Left lobe of liver (tissue), 2 donors: ENCODE measurements at regions not wholly inside any gene's neighbourhood (a gene's known extent, or its start where the extent isn't known, plus 50 kb on each side); places are given as distances from the start of the nearest gene placed in this dataset.
"Not testable (repeated sequence)": the region's sequence is repeated elsewhere in the genome, so short reads cannot be mapped to it uniquely, and the experiment has no call there.

Experiments used
- ATAC-seq: fragments of 200-7000 bp; cut with Tn5 transposase; one replicate; pipeline ENCODE4 v1.9.1; 2020; ENCODE audit warnings: mild to moderate bottlenecking, moderate library complexity
- DNase-seq: peaks from one replicate; pipeline ENCODE4 v3.0.0-alpha.2; 2020; ENCODE audit warnings: low spot score
- donor health status: DM: no; HTN: no; CAD: no; lungs with moderate emphysema.
- donor health status: DM: no; HTN: yes; CAD: no.

- DNase-seq (no peak), ATAC-seq (no peak)
Observed at GRCh38 chr4:34921391-34921790, 1322.9 kb downstream of the ARAP2 start.

DNA sequence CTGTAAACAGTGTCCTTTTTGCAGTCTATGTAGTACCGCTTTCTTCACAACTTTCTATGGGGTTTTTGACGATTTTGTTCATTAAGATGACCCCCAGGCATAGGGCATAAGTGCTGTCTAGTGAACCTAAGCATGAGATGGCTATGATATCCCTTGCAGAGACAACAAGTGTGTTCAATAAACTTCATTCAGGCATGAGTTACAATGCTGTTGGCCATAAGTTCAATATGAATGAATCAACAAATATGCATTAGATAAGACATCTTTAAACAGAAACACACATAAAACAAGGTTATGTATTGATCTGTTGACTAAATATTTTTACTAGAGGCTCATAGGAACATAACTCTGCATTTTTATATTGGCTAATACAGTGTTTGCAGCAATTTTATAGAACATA is 1322.0 kb downstream of the ARAP2 start:
- DNase-seq (no peak), ATAC-seq (no peak)

GRCh38 chr4:34932591-34932990 is 1311.7 kb downstream of the ARAP2 start:
- DNase-seq (no peak), ATAC-seq (no peak)

GRCh38 chr4:34935739-34936138 is 1308.6 kb downstream of the ARAP2 start:
- DNase-seq (no peak), ATAC-seq (no peak)

DNA sequence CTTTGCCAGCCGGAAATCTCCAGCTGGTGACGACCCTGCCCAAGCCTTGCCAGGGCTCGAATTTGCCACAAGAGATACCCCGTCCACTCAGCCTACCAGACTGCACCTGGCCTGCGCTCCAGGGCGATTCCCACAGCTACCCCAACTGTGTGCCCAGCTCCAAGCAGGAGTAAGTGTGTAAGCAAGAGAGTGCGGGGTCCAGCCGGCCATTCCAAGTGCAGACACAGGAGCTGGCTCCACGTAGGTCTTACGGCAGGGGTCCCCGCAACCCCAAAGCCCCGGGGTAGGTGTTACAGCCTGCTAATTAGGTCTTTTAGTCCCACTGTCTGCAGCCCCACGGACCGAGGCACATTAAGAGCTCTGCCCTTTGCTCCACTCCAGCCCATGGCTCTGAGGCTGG is 1305.2 kb downstream of the ARAP2 start:
- ATAC-seq, result no peak

GRCh38 chr4:34943741-34944386 is 1300.5 kb downstream of the ARAP2 start:
- DNase-seq (no peak), ATAC-seq (no peak)

More for the DNA sequence above, 1305.2 kb downstream of the ARAP2 start:
- no peak for DNase-seq

- DNase-seq, result no peak
- no peak for ATAC-seq
Observed at GRCh38 chr4:34950926-34951325, 1293.4 kb downstream of the ARAP2 start.

DNA sequence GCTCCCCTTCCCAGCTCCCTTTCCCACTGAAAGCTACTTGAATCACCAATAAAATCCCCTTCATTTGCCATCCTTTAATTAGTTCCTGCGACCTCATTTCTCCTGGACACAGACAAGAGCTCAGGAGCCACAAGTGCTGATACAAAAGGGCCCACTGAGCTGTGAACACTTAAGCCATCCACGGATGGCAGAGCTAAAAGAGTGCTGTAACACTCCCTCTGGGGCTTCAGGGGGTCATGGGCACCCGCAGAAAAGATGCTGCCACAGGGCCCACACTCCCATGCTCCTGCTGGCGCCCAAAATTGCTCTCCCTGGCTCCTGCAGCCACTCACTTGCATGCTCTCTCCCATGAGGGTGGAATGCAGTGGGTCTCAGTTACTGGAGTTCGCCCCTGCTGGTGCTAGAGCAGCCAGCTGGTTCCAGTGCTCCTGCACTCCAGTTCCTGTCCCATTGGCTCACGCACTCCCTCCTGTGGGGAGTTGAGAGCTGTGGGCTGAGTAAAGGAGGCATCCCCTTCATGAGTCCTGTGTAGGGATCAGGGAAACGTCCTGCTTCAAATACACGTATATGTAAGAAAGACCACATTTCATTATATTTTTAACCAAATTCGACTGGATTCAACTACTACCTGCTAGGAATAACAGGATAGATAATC is 1291.0 kb downstream of the ARAP2 start:
- DNase-seq (no peak), ATAC-seq (no peak)

DNA sequence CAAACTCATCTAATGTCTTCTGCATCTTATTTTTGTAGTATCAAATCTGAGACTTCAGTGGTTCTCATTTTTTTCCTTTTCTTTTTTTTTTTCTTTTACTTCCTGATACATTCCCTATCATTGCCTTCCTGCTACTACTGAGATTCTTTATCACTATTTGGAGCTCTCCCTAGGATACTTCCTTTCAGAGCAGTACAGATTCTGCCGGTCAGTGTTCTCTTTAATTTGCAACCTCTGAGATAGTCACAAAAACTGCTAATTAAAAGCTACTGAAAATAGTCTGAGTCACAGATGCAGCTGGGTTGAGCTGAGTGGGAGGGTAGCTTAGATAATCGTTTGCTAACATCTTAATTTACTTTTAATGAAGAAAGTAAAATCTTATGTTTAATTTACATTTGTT is 1279.7 kb downstream of the ARAP2 start:
- no peak for DNase-seq
- no peak for ATAC-seq

DNA sequence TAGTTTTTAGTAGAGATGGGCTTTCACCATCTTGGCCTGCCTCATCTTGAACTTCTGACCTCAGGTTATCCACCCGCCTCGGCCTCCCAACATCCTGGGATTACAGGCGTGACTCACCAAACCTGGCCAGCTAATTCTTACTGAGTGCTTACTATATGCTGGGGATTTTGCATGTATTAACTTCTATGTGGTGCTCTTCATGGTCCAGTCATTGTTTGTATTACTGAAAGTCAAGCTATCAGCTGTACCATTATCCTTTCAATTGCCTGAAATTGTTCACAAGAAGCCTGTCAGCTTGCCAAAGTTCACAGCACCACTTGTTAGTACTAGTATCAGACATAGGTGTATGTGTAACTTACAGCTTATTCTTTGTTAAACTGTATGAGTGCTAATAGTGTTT is 1272.1 kb downstream of the ARAP2 start:
- no peak for ATAC-seq
- no peak for DNase-seq

DNA sequence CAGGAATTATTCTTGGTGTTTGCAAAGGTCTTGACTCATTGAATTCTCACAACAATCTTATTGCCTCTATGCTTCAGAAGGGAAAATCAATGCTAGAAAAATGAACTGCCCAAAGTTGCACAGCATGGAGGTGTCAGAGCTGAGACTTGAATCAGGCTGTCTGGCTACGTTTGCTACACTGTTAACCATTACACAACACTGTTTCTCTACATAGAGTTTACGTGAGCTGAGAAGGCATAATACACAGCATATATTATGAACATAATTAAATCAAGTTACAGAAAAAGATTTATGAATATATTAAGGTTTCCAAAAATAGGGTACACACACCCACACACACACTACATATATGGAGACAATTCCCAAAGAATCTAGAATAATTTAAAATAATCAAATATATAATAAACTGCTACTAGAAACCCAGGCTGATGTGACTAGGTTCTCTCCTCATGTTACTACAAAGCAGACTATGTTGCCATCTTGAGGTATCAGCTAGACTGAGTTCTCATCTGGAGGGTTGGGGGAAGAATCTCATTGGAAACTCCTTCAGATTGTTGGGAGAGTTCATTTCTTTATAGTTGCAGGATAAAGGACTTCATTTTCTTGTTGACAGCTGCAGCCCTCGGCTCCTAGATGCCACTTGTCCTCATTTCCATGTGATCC is 1270.5 kb downstream of the ARAP2 start:
- DNase-seq, result no peak
- no peak for ATAC-seq

GRCh38 chr4:34974313-34974680 is 1270.0 kb downstream of the ARAP2 start:
- no peak for ATAC-seq
- DNase-seq, result no peak

GRCh38 chr4:35021222-35021621 is 1223.1 kb downstream of the ARAP2 start:
- not testable (repeated sequence) for DNase-seq, ATAC-seq

DNA sequence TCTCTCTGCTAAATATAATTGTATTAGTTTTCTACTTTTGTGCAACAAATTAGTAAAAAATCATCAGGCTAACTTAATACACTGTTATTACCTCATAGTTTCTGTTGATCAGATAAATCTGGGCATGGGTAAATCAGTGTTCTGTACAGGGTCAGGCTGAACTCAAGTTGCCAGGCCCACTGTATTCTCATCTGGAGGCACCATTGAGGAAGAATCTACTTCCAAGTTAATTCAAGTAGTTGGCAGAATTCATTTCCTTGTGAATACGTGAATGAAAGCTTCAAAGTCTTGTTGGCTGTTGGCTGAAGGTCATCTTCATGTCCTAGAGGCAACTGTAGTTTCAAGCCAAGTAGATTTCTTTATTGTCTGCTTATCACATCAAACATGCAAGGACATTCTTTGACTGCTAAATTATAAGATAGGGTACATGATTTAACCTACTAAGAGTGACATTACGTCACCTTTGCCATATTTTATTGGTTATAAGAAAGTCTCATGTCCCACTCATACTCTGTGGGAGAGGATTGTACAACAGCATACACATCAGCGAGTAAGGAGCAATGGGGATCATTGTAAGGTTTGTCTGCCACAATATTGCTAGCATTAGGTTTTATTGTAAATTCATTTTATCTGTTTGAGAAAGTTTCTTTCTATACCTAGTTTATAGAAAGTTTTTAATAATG is 1219.0 kb downstream of the ARAP2 start:
- DNase-seq, result no peak
- no peak for ATAC-seq

GRCh38 chr4:35038079-35038805 is 1206.1 kb downstream of the ARAP2 start:
- ATAC-seq (no peak), DNase-seq (no peak)

DNA sequence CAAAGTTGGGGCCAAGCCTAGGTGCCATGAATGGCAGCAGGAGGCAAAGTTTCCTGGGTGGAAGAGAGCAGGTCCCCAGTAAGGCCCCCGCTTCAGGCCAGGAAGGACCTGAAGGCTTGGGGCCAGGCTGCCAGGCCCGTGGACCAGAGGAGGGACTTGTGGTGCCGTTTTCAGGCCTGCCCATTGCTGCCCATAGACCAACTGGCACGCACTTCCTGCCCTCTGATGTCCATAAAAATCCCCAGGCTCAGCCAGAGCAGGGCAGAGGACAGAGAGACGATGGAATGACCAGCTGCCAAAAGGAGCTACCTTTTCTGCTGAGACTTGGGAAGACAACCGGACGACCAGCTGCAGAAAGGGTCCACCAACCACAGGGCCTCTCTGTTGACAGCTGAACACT is 1205.5 kb downstream of the ARAP2 start:
- DNase-seq (no peak), ATAC-seq (no peak)

GRCh38 chr4:35052546-35052945 is 1191.8 kb downstream of the ARAP2 start:
- DNase-seq (no peak), ATAC-seq (no peak)

GRCh38 chr4:35063031-35063570 is 1181.2 kb downstream of the ARAP2 start:
- DNase-seq (no peak), ATAC-seq (no peak)

GRCh38 chr4:35066406-35066805 is 1177.9 kb downstream of the ARAP2 start:
- DNase-seq, result no peak
- ATAC-seq, result no peak

GRCh38 chr4:35080799-35081198 is 1163.5 kb downstream of the ARAP2 start:
- ATAC-seq (no peak), DNase-seq (no peak)

GRCh38 chr4:35087218-35087617 is 1157.1 kb downstream of the ARAP2 start:
- no peak for ATAC-seq

More at GRCh38 chr4:35087218-35087617, 1157.1 kb downstream of the ARAP2 start:
- no peak for DNase-seq
